C4-2B (cell line): ENCODE measurements at regions not wholly inside any gene's neighbourhood (a gene's known extent, or its start where the extent isn't known, plus 50 kb on each side); places are given as distances from the start of the nearest gene placed in this dataset.

Experiments
- H3K27ac ChIP-seq: fragments of 450-650 bp; 2 replicates; pipeline ENCODE4 v1.5.1; 2017
- CTCF ChIP-seq: fragments of 450-650 bp; conservative IDR thresholded peaks from 2 replicates; pipeline ENCODE4 v1.5.1; 2017; ENCODE audit warnings: mild to moderate bottlenecking
- ZFX ChIP-seq: fragments of 450-650 bp; IDR thresholded peaks from 2 replicates; pipeline ENCODE4 v1.6.1; 2017

GRCh38 chr15:94968133-94968532, 736.8 kb downstream of the MCTP2 start:
- no peak overlapping the region for H3K27ac ChIP-seq
- TF ChIP-seq ZFX (no peak), CTCF (no peak)

GRCh38 chr15:94970096-94970495, 738.7 kb downstream of the MCTP2 start:
- no peak overlapping the region for H3K27ac ChIP-seq
- TF ChIP-seq ZFX (no peak), CTCF (no peak)

- H3K27ac ChIP-seq = no peak overlapping the region
- TF ChIP-seq CTCF = no peak
- no peak for TF ChIP-seq ZFX
These were observed 739.4 kb downstream of the MCTP2 start for GRCh38 chr15:94970802-94971201.

GRCh38 chr15:94972314-94972713, 741.0 kb downstream of the MCTP2 start:
- no peak overlapping the region for H3K27ac ChIP-seq
- TF ChIP-seq ZFX (no peak), CTCF (no peak)

GRCh38 chr15:94987085-94987484, 755.7 kb downstream of the MCTP2 start:
- TF ChIP-seq CTCF (no peak), ZFX (no peak)
- H3K27ac ChIP-seq = no peak overlapping the region

- TF ChIP-seq CTCF (no peak), ZFX (no peak)
- H3K27ac ChIP-seq = no peak overlapping the region
These were observed 760.4 kb downstream of the MCTP2 start for GRCh38 chr15:94991718-94992117.

- TF ChIP-seq ZFX (no peak), CTCF (no peak)
- no peak overlapping the region for H3K27ac ChIP-seq
These were observed 778.3 kb downstream of the MCTP2 start for GRCh38 chr15:95009635-95010034.
